Adipocyte (in vitro differentiated cells): ENCODE measurements at regions not wholly inside any gene's neighbourhood (a gene's known extent, or its start where the extent isn't known, plus 50 kb on each side); places are given as distances from the start of the nearest gene placed in this dataset.
"Not testable (repeated sequence)": the region's sequence is repeated elsewhere in the genome, so short reads cannot be mapped to it uniquely, and the experiment has no call there.

Source experiments
- DNase-seq: peaks from one replicate; pipeline ENCODE4 v3.0.0-alpha.2; 2015; ENCODE audit warnings: low read depth
- H3K27me3 ChIP-seq: replicated peaks from 2 replicates; pipeline ENCODE4 v1.7.0; 2013; ENCODE audit warnings: mild to moderate bottlenecking, low read length, moderate library complexity; ENCODE audit not compliant: control insufficient read depth, insufficient read depth
- H3K36me3 ChIP-seq: 2 replicates; pipeline ENCODE4 v1.7.0; 2013; ENCODE audit warnings: low read length, mild to moderate bottlenecking, moderate library complexity; ENCODE audit not compliant: control insufficient read depth, insufficient read depth, severe bottlenecking
- H3K4me1 ChIP-seq: 2 replicates; pipeline ENCODE4 v1.7.0; 2013; ENCODE audit warnings: mild to moderate bottlenecking, low read length, moderate library complexity; ENCODE audit not compliant: control insufficient read depth, insufficient read depth
- H3K4me3 ChIP-seq: 2 replicates; pipeline ENCODE4 v1.7.0; 2013; ENCODE audit warnings: mild to moderate bottlenecking, low read length, moderate library complexity
- H3K9ac ChIP-seq: 2 replicates; pipeline ENCODE4 v1.7.0; 2013; ENCODE audit warnings: mild to moderate bottlenecking, low read length, moderate library complexity
- H3K9me3 ChIP-seq: 2 replicates; pipeline ENCODE4 v1.7.0; 2013; ENCODE audit warnings: mild to moderate bottlenecking, low read length, moderate library complexity; ENCODE audit not compliant: control insufficient read depth

DNA sequence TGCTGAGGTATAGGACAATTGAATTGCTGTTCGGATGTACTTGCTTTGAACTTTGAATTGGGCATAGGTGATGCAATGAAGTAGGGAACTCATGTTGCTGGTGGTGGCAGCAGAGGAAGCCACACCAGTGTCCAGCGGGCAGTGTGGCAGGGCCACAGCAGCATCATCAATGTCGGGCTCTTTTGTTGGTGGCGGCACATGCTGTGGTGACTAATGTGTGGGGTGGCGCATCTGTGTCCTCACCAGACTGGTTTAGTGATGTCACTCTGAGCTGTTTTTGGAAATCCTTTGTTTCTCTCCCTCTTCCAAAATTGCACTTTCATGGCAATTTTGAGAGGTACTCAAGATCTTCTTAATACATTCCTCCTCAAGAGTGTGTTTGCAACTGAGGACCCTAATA, 187.6 kb downstream of the ETNK1 start:
- H3K9ac ChIP-seq = no peak overlapping the region
- H3K4me1 ChIP-seq = no peaks in the 10 kb centered on the region
- H3K9me3 ChIP-seq = no peaks in the 10 kb centered on the region
- no peaks in the 10 kb centered on the region for H3K36me3 ChIP-seq
- no peaks in the 10 kb centered on the region for H3K27me3 ChIP-seq
- no peak for DNase-seq
- H3K4me3 ChIP-seq = no peak overlapping the region

- Histone ChIP-seq H3K9ac (no peak overlapping the region), H3K4me1 (no peaks in the 10 kb centered on the region), H3K27me3 (no peaks in the 10 kb centered on the region), H3K36me3 (no peaks in the 10 kb centered on the region), H3K9me3 (peaks cover 5% of the 10 kb centered on the region), H3K4me3 (no peak overlapping the region)
- no peak for DNase-seq
Measured at GRCh38 chr12:22821985-22822384, 197.0 kb downstream of the ETNK1 start.

GRCh38 chr12:22826026-22826425, 201.1 kb downstream of the ETNK1 start:
- Histone ChIP-seq H3K9ac (no peak overlapping the region), H3K4me1 (no peaks in the 10 kb centered on the region), H3K9me3 (peaks cover 5% of the 10 kb centered on the region), H3K4me3 (no peak overlapping the region), H3K27me3 (no peaks in the 10 kb centered on the region), H3K36me3 (no peaks in the 10 kb centered on the region)
- DNase-seq = no peak

DNA sequence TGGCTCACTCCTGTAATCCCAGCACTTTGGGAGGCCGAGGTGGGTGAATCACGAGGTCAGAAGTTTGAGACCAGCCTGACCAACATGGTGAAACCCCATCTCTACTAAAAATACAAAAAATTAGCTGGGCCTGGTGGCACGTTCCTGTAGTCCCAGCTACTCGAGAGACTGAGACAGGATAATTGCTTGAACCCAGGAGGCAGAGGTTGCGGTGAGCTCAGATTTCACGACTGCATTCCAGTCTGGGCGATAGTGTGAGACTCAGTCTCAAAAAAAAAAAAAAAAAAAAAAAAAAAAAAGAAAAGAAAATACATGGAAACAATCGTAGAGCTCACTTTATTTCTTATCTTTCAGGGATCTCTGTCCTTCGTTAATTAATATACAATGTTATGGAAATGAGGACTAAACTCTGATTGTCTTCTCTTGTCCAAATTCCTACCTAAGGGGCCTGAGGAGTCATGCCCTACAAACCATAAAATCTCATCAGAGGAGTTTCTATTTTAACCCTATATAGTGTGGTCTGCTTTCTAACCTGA, 201.5 kb downstream of the ETNK1 start:
- not testable (repeated sequence) for H3K9ac ChIP-seq, H3K36me3 ChIP-seq, DNase-seq, H3K9me3 ChIP-seq, H3K4me3 ChIP-seq, H3K4me1 ChIP-seq, H3K27me3 ChIP-seq

GRCh38 chr12:22828066-22828465, 203.1 kb downstream of the ETNK1 start:
- H3K36me3 ChIP-seq = no peaks in the 10 kb centered on the region
- H3K4me3 ChIP-seq = no peak overlapping the region
- no peaks in the 10 kb centered on the region for H3K4me1 ChIP-seq
- no peak for DNase-seq
- H3K27me3 ChIP-seq = no peaks in the 10 kb centered on the region
- H3K9ac ChIP-seq = no peak overlapping the region
- no peaks in the 10 kb centered on the region for H3K9me3 ChIP-seq

- DNase-seq = no peak
- Histone ChIP-seq H3K36me3 (no peaks in the 10 kb centered on the region), H3K4me1 (no peaks in the 10 kb centered on the region), H3K4me3 (no peak overlapping the region), H3K9ac (no peak overlapping the region), H3K27me3 (no peaks in the 10 kb centered on the region), H3K9me3 (no peaks in the 10 kb centered on the region)
Measured at GRCh38 chr12:22835431-22835830, 210.5 kb downstream of the ETNK1 start.

DNA sequence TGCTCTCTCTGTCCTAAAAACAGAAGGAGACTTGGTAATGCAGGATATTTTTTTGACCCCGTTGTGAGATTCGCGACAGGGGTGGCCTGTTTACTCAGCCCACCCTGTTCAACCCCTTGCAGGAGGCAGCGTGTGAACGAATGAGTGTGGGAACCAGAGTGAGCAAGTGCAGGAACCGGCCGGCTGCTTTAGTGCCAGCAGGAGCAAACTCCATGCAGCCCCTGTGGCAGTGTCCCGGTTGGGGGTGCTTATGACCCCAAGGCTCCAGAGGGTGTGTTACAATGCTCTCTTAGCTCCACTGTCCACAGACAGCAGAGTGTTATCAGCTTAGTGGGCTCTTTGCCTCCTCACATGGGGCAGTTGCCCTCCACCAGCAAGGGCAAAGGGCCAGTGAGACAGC, 225.2 kb downstream of the ETNK1 start:
- Histone ChIP-seq H3K36me3 (no peaks in the 10 kb centered on the region), H3K27me3 (no peaks in the 10 kb centered on the region), H3K9ac (no peak overlapping the region), H3K4me3 (no peak overlapping the region), H3K9me3 (no peaks in the 10 kb centered on the region), H3K4me1 (no peaks in the 10 kb centered on the region)
- no peak for DNase-seq

DNA sequence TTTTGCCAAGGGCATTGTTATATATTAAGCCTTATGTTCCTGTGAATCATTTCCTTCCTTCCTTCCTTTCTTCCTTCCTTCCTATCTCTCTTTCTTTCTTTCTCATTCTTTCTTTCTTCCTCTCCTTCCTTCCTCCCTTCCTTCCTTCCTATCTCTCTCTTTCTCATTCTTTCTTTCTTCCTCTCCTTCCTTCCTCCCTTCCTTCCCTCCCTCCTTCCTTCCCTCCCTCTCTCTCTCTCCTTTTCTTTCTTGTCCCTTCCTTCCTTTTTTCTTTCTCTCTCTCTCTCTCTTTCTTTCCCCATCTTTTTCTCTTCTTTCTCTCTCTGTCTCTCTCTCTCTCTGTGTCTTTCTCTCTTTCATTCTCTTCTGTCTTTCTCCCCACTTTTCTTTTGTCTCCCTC, 226.6 kb downstream of the ETNK1 start:
- Histone ChIP-seq H3K4me3 (no peak overlapping the region), H3K36me3 (no peaks in the 10 kb centered on the region), H3K4me1 (no peaks in the 10 kb centered on the region), H3K9ac (no peak overlapping the region), H3K27me3 (no peaks in the 10 kb centered on the region), H3K9me3 (no peaks in the 10 kb centered on the region)
- no peak for DNase-seq

- H3K36me3 ChIP-seq = no peaks in the 10 kb centered on the region
- no peak overlapping the region for H3K4me3 ChIP-seq
- H3K27me3 ChIP-seq = no peaks in the 10 kb centered on the region
- H3K4me1 ChIP-seq = no peaks in the 10 kb centered on the region
- no peaks in the 10 kb centered on the region for H3K9me3 ChIP-seq
- no peak for DNase-seq
- no peak overlapping the region for H3K9ac ChIP-seq
Measured at GRCh38 chr12:22855456-22855855, 230.5 kb downstream of the ETNK1 start.

GRCh38 chr12:22856178-22856577, 231.2 kb downstream of the ETNK1 start:
- peak; percentile 65 for DNase-seq
- H3K36me3 ChIP-seq = no peaks in the 10 kb centered on the region
- H3K27me3 ChIP-seq = no peaks in the 10 kb centered on the region
- no peaks in the 10 kb centered on the region for H3K4me1 ChIP-seq
- H3K4me3 ChIP-seq = no peak overlapping the region
- no peaks in the 10 kb centered on the region for H3K9me3 ChIP-seq
- H3K9ac ChIP-seq = no peak overlapping the region

DNA sequence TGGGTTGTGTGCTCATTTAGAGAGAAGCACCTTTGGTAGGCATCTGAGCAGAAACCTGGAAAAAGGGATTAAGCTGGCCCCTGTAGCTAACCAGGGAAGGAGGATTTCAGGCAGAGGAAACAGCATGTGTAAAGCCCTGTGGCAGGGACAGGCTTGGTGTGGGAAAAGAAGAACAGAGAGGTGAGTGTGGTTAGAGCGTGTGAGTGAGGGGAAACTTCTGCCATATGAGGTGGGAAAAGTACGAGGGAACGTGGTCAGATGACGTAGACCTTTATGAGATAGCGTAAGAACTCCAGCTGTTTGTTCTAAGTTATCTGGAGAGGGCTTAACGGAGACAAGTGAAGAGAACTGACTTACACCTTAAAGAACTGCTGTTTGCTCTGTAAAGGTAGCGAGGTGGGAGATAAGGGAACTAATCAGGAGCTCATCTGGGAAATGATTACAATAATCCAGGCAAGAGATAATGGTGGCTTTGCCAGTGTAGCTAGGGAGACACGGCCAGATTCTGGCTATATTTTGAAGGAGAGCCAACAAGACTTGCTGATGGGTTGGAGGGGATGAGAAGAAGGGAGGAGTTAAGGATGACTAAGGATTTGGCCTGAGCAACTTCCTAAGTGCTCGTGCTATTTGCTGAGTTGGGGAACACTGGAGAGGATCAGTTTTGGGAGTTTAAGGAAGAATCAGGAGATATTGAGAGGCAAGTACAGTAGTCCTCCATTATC, 234.0 kb downstream of the ETNK1 start:
- Histone ChIP-seq H3K4me3 (no peak overlapping the region), H3K36me3 (no peaks in the 10 kb centered on the region), H3K9ac (no peak overlapping the region), H3K9me3 (no peaks in the 10 kb centered on the region), H3K4me1 (no peaks in the 10 kb centered on the region), H3K27me3 (no peaks in the 10 kb centered on the region)
- DNase-seq = no peak

DNA sequence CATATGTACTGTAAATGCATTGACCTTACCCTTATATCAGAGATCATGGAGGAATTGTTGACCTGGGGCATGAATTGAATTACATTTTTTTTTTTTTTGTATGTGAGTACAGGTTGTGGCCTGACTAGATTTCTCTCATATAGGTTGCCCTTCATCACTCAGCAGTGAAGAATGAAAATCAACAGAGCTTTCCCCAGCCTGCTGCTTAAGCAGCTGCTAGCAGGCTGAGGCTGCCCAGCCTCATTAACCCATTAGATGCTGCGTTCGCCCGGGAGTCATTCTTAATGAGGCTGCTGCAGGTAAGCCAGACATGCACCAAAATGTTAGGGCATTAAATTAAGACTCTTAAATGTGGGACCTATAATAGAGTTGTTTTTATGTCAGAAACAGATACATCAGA, 236.0 kb downstream of the ETNK1 start:
- no peaks in the 10 kb centered on the region for H3K36me3 ChIP-seq
- no peak for DNase-seq
- H3K4me3 ChIP-seq = no peak overlapping the region
- H3K9me3 ChIP-seq = no peaks in the 10 kb centered on the region
- H3K4me1 ChIP-seq = no peaks in the 10 kb centered on the region
- no peak overlapping the region for H3K9ac ChIP-seq
- no peaks in the 10 kb centered on the region for H3K27me3 ChIP-seq
